NCI-H2029 (cell line): ENCODE measurements at regions not wholly inside any gene's neighbourhood (a gene's known extent, or its start where the extent isn't known, plus 50 kb on each side); places are given as distances from the start of the nearest gene placed in this dataset.
"Not testable (repeated sequence)": the region's sequence is repeated elsewhere in the genome, so short reads cannot be mapped to it uniquely, and the experiment has no call there.

Source experiments
- DNase-seq: peaks from one replicate; lab custom pipeline; 2025; lab: John Stamatoyannopoulos, UW

GRCh38 chr22:23500508-23501260 is 79.4 kb downstream of the IGLL1 start:
- DNase-seq = no peak

DNA sequence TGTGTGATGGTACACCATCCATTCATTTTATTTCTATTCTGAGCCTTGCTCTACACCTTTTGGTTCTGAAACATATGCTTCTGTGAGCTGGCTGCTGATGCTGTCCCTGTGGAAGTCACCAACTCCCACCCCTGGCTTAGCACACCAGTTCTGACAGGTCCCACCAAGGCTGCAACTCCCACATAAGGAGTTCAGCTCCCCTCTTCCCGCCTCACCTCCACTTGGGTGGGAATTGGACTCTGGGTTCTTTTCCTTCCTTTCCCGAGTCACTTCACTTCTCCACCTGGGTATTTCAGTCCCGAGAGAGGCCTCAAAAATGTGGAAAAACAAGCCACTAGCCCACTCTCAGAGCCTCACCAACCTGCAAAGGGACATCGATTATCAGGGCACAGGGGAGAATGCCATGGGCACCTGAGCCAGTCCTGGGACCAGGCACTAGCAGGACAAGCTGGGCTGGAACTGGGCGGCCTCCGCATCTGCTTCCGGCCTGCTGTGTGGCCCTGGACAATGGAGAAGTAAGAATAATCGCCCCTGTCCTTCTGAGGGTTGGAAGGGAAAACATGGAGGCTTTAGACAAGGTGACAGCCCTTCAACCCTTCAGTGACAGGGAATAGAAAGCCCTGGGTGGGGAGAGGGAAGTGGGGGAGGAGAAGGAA is 80.1 kb downstream of the IGLL1 start:
- DNase-seq = no peak

DNA sequence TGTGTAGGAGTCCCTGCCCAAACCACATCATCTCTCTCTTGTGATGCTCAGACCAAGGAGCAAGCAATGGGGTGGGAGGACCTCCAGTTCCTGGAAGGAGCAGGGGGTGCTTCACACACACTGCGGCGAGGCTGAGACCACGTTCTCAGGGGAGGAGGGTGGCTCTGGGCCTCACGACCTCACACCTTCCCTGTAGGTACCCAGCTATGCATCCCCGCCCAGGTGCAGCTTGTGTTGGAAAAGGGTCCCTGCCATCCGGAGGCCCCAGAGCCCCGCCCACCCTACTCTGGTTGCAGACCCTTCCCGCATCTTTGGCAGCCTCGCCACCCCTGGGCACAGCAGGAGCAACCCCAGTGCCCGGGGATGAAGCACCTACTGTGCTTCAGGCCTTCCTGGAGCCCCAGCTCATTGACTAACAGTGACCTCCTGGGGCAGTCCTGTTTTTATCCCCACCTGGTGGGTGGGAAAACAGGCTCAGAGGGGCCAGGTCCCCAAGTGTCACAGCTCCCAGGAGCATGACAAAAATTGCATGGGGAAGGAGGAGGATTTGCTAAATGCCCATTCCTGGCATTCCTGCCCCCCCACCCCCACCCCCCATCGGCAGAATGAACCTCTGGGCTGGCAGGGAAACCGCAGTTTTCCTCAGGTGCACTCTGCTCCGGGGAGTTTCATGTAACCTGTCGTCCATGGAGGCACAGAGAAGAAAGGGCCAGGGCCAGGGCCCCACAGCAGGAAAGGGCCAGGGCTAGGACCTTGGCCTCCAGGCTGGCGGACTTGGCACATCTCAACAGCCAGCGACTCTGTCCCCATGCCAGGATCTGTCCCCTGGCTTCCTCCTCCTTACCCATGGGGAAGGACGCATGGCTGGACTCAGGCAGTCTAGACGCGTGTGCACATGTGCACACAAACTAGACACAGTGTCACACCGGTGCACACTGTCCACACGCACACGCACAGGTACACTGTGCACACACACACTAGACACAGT is 81.0 kb downstream of the IGLL1 start:
- no peak for DNase-seq

- not testable (repeated sequence) for DNase-seq
Measured at GRCh38 chr22:23497889-23498288, 82.2 kb downstream of the IGLL1 start.

DNA sequence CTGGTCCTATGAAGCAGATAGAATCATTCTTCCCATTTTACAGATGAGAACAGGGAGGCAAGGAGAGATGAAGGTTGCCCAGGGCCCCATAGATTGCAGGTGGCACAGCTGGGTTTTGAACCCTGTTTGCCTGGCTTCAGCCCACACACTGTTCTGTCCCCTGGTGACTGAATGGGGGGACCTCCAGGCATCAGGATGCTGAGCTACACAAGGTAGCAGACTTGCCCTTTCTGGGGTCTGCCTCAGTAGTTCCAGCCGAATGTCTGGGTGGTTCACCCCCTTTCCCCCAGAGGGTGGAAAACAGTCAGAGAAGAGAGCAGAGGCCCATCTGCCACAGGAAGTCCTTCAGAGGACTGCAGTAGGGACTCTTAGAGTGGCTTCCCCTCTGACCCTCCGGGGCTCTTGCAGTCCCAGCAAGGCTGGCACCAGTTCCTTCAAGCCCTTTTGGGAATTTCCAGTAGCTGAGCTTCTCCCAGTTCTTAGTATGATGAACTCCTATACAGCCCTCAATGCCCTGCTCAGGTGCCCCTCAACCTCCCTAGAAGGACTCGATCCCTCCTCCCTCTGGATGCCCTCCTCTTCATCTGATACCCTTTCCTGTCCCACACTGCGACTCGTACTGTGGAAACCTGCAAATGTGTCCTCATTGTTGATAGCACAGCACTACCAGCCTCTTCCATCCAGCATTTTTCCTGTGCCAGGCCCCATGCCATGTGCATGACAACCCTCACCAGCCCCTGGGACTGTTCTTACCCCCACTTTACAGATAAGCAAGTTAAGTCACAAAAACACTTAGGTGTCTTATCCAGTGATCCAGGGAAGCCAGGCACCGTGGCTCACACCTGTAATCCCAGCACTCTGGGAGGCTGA is 82.8 kb downstream of the IGLL1 start:
- no peak for DNase-seq

- no peak for DNase-seq
Measured at GRCh38 chr22:23496445-23496833, 83.7 kb downstream of the IGLL1 start.

- DNase-seq = no peak
Measured at GRCh38 chr22:23495614-23496444, 84.3 kb downstream of the IGLL1 start.

DNA sequence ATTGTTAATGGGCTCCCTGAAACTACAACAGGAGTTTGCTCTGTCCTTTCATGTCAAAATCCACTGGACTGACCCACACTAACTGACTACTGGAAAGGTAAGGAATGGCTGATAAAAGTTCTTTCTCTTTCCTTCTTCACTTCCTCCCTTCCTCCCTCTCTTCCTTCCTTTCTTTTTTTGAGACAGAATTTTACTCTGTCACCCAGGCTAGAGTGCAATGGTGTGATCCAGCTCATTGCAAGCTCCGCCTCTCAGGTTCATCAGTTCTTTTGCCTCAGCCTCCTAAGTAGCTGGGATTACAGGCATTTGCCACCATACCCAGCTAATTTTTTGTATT is 85.2 kb downstream of the IGLL1 start:
- no peak for DNase-seq

GRCh38 chr22:23485490-23485889 is 94.6 kb downstream of the IGLL1 start:
- DNase-seq = no peak

- no peak for DNase-seq
Measured at GRCh38 chr22:23484651-23485050, 95.4 kb downstream of the IGLL1 start.

DNA sequence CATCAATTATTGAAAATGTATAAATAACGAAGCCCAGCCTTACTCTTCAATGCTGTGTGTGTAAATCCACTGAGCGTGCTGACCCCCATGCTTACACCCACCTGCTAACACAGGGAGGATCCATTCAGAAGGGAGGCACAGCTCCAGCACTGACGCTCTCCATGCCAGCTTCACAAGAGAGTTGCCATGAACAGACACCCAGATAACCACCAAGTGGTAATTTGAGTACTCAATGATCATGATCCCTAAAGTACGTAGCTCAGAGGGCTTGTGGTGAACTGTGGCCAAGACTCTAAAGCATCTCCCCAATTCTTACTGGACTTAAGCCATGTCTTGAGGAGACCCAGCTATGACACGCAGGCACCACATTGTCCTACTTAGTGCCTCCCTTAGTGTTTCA is 98.7 kb downstream of the IGLL1 start:
- no peak for DNase-seq

DNA sequence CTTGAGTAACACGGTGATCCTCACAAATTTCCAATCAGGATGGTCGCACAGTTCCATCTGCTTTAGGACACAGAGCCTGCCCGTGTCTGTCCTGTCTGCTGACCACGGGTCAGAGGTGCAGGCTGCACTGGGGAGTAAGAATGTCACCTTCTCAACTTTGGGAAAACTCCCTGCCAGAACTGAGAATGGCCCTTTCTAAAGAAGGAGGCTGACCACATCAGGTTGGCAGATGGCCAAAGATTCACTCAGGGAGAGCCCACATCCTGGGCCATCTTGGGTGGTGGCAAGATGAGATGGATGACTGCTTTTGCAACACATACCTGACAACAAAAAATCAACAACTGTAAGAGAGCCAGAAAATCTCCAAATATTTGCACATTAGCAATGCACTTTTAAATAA is 101.9 kb downstream of the IGLL1 start:
- peak; percentile 21 for DNase-seq

- not testable (repeated sequence) for DNase-seq
Measured at GRCh38 chr22:23474531-23474930, 105.6 kb downstream of the IGLL1 start.

DNA sequence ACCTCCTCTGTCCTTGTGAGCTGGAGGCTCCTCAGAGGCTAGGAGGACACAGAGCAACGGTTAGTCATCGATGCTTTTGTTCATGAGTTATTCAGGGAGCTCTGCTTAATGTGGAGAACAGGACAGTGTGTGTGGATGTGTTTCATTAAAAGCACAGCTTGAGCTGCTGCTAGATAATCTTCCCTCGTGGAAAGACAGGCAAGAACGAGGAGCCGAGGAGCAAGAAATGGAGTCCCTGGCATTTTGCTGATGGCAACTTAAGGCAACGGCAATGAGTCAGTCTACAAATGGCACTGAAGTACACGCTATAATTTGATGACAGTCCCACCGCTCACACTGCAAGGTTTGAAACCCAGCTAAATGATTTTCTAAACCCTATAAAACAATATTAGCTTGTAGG is 106.2 kb downstream of the IGLL1 start:
- DNase-seq = no peak

GRCh38 chr22:23472376-23472775 is 107.7 kb downstream of the IGLL1 start:
- not testable (repeated sequence) for DNase-seq

- no peak for DNase-seq
Measured at GRCh38 chr22:23471698-23472097, 108.4 kb downstream of the IGLL1 start.

GRCh38 chr22:23470811-23471389 is 109.2 kb downstream of the IGLL1 start:
- DNase-seq = no peak

DNA sequence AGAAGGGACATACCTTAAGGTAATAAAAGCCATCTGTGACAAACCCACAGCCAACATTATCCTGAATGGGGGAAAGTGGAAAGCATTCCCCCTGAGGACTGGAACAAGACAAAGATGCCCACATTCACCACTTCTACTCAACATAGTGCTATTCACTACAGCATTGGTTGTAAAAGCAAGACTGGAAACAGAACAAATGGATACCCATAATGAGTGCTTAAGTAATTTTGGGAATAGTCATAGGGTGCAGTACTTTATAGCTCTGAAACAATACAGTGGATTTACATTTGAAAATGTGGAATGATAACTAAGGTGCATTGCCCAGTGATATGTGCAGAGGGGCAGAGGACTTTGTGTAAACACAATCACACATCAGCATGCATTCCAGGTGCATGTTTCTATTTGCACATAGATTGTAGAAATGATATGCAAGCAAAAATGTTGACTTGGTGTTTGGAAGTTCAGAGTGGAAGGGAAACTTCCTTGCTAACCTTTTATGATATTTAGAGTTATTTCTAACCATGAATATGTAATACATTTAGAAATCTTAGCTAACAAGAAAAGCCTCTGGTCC is 112.3 kb downstream of the IGLL1 start:
- DNase-seq = no peak

- no peak for DNase-seq
Measured at GRCh38 chr22:23466351-23466750, 113.7 kb downstream of the IGLL1 start.

DNA sequence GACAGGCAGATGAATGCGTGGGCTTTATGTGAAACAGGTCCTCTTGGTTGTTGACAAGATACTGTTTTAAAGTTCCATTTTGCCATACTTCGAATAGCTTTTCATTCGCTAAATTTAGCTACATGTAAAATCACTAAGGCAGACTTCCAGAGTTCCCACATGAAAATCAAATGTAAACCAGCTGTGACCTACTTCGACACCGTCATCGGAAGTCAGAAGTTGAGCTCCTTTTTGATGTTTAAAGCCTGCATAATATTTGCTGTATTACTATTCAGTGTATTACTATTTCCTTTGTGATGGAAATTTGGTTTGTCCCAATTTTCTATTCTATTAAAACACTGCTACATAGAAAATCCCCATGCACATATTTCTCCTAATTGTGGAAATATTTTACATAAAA is 115.3 kb downstream of the IGLL1 start:
- not testable (repeated sequence) for DNase-seq
